HepG2 (cell line): ENCODE measurements at regions not wholly inside any gene's neighbourhood (a gene's known extent, or its start where the extent isn't known, plus 50 kb on each side); places are given as distances from the start of the nearest gene placed in this dataset.

Experiments used
- ATAC-seq: fragments of 200-7000 bp; cut with Tn5 transposase; 3 replicates; pipeline ENCODE4 v1.9.1; 2020; ENCODE audit warnings: mild to moderate bottlenecking, moderate library complexity
- BruUV-seq: library from RNA; stranded (reverse); fragments of 400-500 nt; replicated peaks from 2 replicates; lab custom pipeline; 2021; lab: Mats Ljungman, UMichigan
- CTCF ChIA-PET: fragments of 300-600 bp; formaldehyde crosslinking; extraction: SDS; loops from one replicate; lab custom pipeline; 2021; ENCODE audit warnings: low total read pairs, inconsistent platforms, low intra/inter-chr PET ratio; lab: Yijun Ruan, JAX
- POLR2A ChIA-PET: fragments of 350-600 bp; sonication (Branson Sonifier 250); formaldehyde crosslinking; loops from one replicate; lab custom pipeline; 2020; ENCODE audit warnings: antibody characterized with exemption, inconsistent platforms; lab: Yijun Ruan, JAX
- DNase-seq: peaks from one replicate; pipeline ENCODE4 v3.0.0-alpha.2; 2015; ENCODE audit warnings: low spot score
- FAIRE-seq: peaks from 3 replicates; lab custom pipeline; 2011; peaks lifted over from hg19 to GRCh38; lab: Jason Lieb, UNC
- H2AFZ ChIP-seq: one replicate; pipeline ENCODE4 v1.6.1; 2011; ENCODE audit warnings: low read length, inconsistent platforms
- H3K27ac ChIP-seq: fragments of 300-600 bp; 3 replicates; pipeline ENCODE4 v1.8.0; 2011; ENCODE audit warnings: mixed run types, mild to moderate bottlenecking, mixed read lengths, low read length, inconsistent platforms; ENCODE audit not compliant: insufficient read depth; ENCODE audit errors: extremely low read length
- H3K27me3 ChIP-seq, 2 experiments: fragments of 200-600 bp in 1 of 2; 2 replicates in 1 of 2; 3 replicates in 1 of 2; pipeline versions ENCODE4 v1.6.0 to v1.8.0; 2011; ENCODE audit warnings: low read length in 2 of 2, mild to moderate bottlenecking in 2 of 2, moderate library complexity in 2 of 2, inconsistent platforms in 1 of 2; ENCODE audit not compliant: insufficient read depth in 2 of 2, control insufficient read depth in 1 of 2
- H3K36me3 ChIP-seq, 2 experiments: fragments of 200-600 bp in 1 of 2; replicated peaks in 1 of 2; 2 replicates in 1 of 2; 3 replicates in 1 of 2; pipeline versions ENCODE4 v1.5.1 to v1.8.0; 2011; ENCODE audit warnings: low read length in 2 of 2, inconsistent platforms in 1 of 2; ENCODE audit not compliant: insufficient read depth in 2 of 2, control insufficient read depth in 1 of 2
- H3K4me1 ChIP-seq: 2 replicates; pipeline ENCODE4 v1.5.1; 2012; ENCODE audit warnings: low read length, inconsistent platforms; ENCODE audit not compliant: insufficient read depth
- H3K4me2 ChIP-seq: 2 replicates; pipeline ENCODE4 v1.6.0; 2011; ENCODE audit warnings: low read depth, low read length, inconsistent platforms
- H3K4me3 ChIP-seq, 3 experiments: fragments of 200-600 bp in 1 of 3; sonication (generic), shearing (Covaris generic) in 1 of 3; replicated peaks in 1 of 3; 2 replicates each; pipeline ENCODE4 v1.5.1; 2011 to 2016; ENCODE audit warnings: low read length in 3 of 3, inconsistent platforms in 2 of 3, low read depth in 2 of 3, mild to moderate bottlenecking in 2 of 3, control low read depth in 1 of 3, mixed read lengths in 1 of 3; ENCODE audit not compliant: insufficient read depth in 1 of 3
- H3K79me2 ChIP-seq: one replicate; pipeline ENCODE4 v1.6.1; 2011; ENCODE audit warnings: low read length, inconsistent platforms; ENCODE audit not compliant: insufficient read depth
- H3K9ac ChIP-seq: 2 replicates; pipeline ENCODE4 v1.6.0; 2011; ENCODE audit warnings: mild to moderate bottlenecking, low read depth, low read length, inconsistent platforms; ENCODE audit not compliant: insufficient read depth
- H3K9me3 ChIP-seq: 2 replicates; pipeline ENCODE4 v1.5.1; 2012; ENCODE audit warnings: mild to moderate bottlenecking, low read length
- H4K20me1 ChIP-seq: 2 replicates; pipeline ENCODE4 v1.6.0; 2011; ENCODE audit warnings: inconsistent platforms, mild to moderate bottlenecking, low read length, moderate library complexity; ENCODE audit not compliant: insufficient read depth
- ATF7-NPFF ChIP-seq: sonication (generic); formaldehyde crosslinking; IDR thresholded peaks from 2 replicates; pipeline ENCODE4 v1.8.1; 2023; ENCODE audit warnings: mild to moderate bottlenecking, low read depth, missing genetic modification reagents, moderate library complexity
- MTF1 ChIP-seq: sonication (generic); formaldehyde crosslinking; IDR thresholded peaks from 2 replicates; pipeline ENCODE4 v1.5.0; 2020; ENCODE audit warnings: missing genetic modification reagents
- PPARG ChIP-seq: conservative IDR thresholded peaks from 2 replicates; pipeline ENCODE4 v1.6.1; 2016; ENCODE audit warnings: missing biosample characterization, missing genetic modification reagents
- RARG ChIP-seq: sonication (generic); formaldehyde crosslinking; IDR thresholded peaks from 2 replicates; pipeline ENCODE4 v1.4.0; 2020; ENCODE audit warnings: low read depth, mild to moderate bottlenecking, missing genetic modification reagents
- RFXANK ChIP-seq: IDR thresholded peaks from 2 replicates; pipeline ENCODE4 v1.6.1; 2016
- SIX4 ChIP-seq: sonication (generic); formaldehyde crosslinking; IDR thresholded peaks from 2 replicates; pipeline ENCODE4 v1.4.0; 2020; ENCODE audit warnings: missing genetic modification reagents
- SP140L ChIP-seq: sonication (generic); formaldehyde crosslinking; IDR thresholded peaks from 2 replicates; pipeline ENCODE4 v1.4.0; 2020; ENCODE audit warnings: missing genetic modification reagents, borderline replicate concordance
- U2AF1 ChIP-seq: fragments of 200-400 bp; formaldehyde crosslinking; optimal IDR thresholded peaks from 2 replicates; pipeline ENCODE3; 2017; ENCODE audit warnings: mild to moderate bottlenecking, low read depth, low read length
- ZNF720 ChIP-seq: sonication (generic); formaldehyde crosslinking; IDR thresholded peaks from 2 replicates; pipeline ENCODE4 v1.4.0; 2020; ENCODE audit warnings: missing genetic modification reagents
- WGBS: methylation state at CpG from one replicate; pipeline ENCODE4 v1.1.6; 2017; ENCODE audit warnings: low lambda C conversion rate; 5-methylcytosine and 5-hydroxymethylcytosine counted together
- in situ Hi-C: cut with HindIII; loops from 2 replicates; pipeline ENCODE4 v1.10.0; 2017; ENCODE audit warnings: low pct_unique_long_range_greater_than_20kb; ENCODE audit not compliant: extremely low pct_ligation_motif_present
- intact Hi-C: fragments of 100-400 bp; cut with micrococcal nuclease; formaldehyde crosslinking; loops from one replicate; pipeline ENCODE4 v1.10.0; 2022; ENCODE audit not compliant: unreplicated experiment
- TF ChIP-seq, protein P1 (sequence below): sonication (generic); formaldehyde crosslinking; IDR thresholded peaks from 2 replicates; pipeline ENCODE4 v1.8.0; 2023; ENCODE audit warnings: mild to moderate bottlenecking, missing genetic modification reagents

DNA sequence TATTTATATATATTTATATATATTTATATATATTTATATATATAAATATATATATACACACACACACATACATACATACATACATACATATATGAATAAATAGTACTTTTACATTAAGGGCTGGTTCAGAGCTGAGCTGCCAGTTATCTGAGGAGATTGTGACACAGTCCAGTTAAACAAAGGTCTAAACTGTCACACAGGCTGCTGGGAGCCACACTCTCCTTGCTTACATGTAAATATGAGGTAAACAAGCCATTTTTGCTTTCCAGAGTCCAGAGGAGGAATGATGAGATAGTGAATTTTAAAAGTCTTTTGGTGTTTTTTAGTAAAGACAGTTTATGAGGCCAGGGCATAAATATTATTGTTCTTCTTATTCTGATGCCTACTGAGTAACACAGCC, 377.5 kb upstream of the PIK3C3 start (continued):
- TF ChIP-seq SP140L (CRISPR knock-in tag) (no peak), ZNF720 (no peak)

DNA sequence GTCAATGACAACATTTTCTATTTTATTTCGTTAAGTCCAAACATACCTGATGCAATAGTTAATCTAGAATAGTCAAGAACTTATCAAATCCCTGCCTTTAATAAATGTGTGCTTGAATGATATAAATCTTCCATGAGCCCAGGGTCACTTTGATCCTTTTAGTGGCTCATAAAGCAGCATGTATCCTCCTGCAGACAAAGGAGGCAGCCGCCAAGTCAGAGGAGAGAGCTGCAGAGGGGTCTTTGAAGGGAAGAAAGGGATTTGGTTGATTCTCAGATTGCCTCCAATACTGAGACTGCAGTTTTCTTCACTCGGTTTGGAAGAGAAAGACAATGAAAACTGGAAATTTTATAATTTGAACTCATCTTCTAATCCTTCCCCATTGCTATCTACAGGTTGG, 378.4 kb upstream of the PIK3C3 start:
- DNase-seq (no peak), FAIRE-seq (no peak), ATAC-seq (no peak)
- WGBS, result 6% methylated on average over 3 of the region's 3 CpGs
- H3K9me3 ChIP-seq, result no peaks in the 10 kb centered on the region
- no peak overlapping the region for H3K27ac ChIP-seq
- ChIA-PET CTCF (no interaction called here), POLR2A (no interaction called here)
- no peak overlapping the region for H2AFZ ChIP-seq
- TF ChIP-seq RARG (CRISPR knock-in tag), result no peak
- no peak for TF ChIP-seq U2AF1
- no peak for TF ChIP-seq PPARG
- no peak for TF ChIP-seq RFXANK (CRISPR knock-in tag)
- no peak for TF ChIP-seq ATF7-NPFF (CRISPR knock-in tag)
- TF ChIP-seq, protein P1, sequence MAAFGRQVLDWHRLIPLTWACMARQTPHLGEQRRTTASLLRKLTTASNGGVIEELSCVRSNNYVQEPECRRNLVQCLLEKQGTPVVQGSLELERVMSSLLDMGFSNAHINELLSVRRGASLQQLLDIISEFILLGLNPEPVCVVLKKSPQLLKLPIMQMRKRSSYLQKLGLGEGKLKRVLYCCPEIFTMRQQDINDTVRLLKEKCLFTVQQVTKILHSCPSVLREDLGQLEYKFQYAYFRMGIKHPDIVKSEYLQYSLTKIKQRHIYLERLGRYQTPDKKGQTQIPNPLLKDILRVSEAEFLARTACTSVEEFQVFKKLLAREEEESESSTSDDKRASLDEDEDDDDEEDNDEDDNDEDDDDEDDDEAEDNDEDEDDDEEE (CRISPR knock-in tag), result no peak
- no peak for TF ChIP-seq MTF1 (CRISPR knock-in tag)
- TF ChIP-seq SIX4, result no peak
- in situ Hi-C loops, result no loop called here
- H4K20me1 ChIP-seq, result no peaks in the 10 kb centered on the region
- H3K36me3 ChIP-seq, result no peaks in the 10 kb centered on the region
- no TSS peak for BruUV-seq
- no peak overlapping the region for H3K4me3 ChIP-seq
- intact Hi-C loops, result no loop called here
- no peaks in the 10 kb centered on the region; a peak in 1 of 5 replicates for H3K27me3 ChIP-seq
- H3K4me2 ChIP-seq, result no peak overlapping the region
- H3K4me1 ChIP-seq, result no peaks in the 10 kb centered on the region
- no peaks in the 10 kb centered on the region for H3K79me2 ChIP-seq
- no peak overlapping the region for H3K9ac ChIP-seq
